Activated CD8-positive, alpha-beta T cell treated with anti-CD3 and anti-CD28 coated beads for 36 hours (primary cell): ENCODE measurements at regions not wholly inside any gene's neighbourhood (a gene's known extent, or its start where the extent isn't known, plus 50 kb on each side); places are given as distances from the start of the nearest gene placed in this dataset.

Experiments used
- ATAC-seq: fragments of 200-7000 bp; cut with Tn5 transposase; one replicate; pipeline ENCODE4 v1.10.0; 2021; ENCODE audit warnings: mild to moderate bottlenecking, moderate library complexity
- CTCF ChIA-PET: fragments of 350-600 bp; sonication (Branson Sonifier 250); formaldehyde crosslinking; loops from one replicate; lab custom pipeline; 2021; ENCODE audit warnings: antibody characterized with exemption; lab: Charles Lee
- POLR2A ChIA-PET: fragments of 350-600 bp; sonication (Branson Sonifier 250); formaldehyde crosslinking; loops from one replicate; lab custom pipeline; 2021; ENCODE audit warnings: antibody characterized with exemption; lab: Charles Lee
- DNase-seq: peaks from one replicate; pipeline ENCODE4 v3.0.0-alpha.2; 2020
- H3K27ac Mint-ChIP-seq: one replicate; pipeline ENCODE4 v1.8.0; 2021; ENCODE audit warnings: mild to moderate bottlenecking, mixed read lengths
- H3K27me3 Mint-ChIP-seq: one replicate; pipeline ENCODE4 v1.8.0; 2021; ENCODE audit warnings: mixed read lengths
- H3K36me3 Mint-ChIP-seq: one replicate; pipeline ENCODE4 v1.8.0; 2021; ENCODE audit warnings: low read depth, mixed read lengths
- H3K4me1 Mint-ChIP-seq: one replicate; pipeline ENCODE4 v1.8.0; 2021; ENCODE audit warnings: low read depth, mixed read lengths
- H3K4me3 Mint-ChIP-seq: one replicate; pipeline ENCODE4 v1.8.0; 2021; ENCODE audit warnings: mild to moderate bottlenecking, moderate library complexity, mixed read lengths
- H3K9me3 Mint-ChIP-seq: one replicate; pipeline ENCODE4 v1.8.0; 2021; ENCODE audit warnings: mixed read lengths
- CTCF ChIP-seq: fragments of 200-600 bp; IDR thresholded peaks from one replicate; pipeline ENCODE4 v1.8.0; 2022; ENCODE audit warnings: antibody characterized with exemption, mild to moderate bottlenecking
- intact Hi-C: fragments of 100-400 bp; cut with micrococcal nuclease; formaldehyde crosslinking; loops from one replicate; pipeline ENCODE4 v1.10.0; 2022

GRCh38 chrY:21073079-21073478 lies 317.2 kb downstream of the RPS4Y2 start:
- no peaks in the 10 kb centered on the region for H3K9me3 Mint-ChIP-seq
- H3K27me3 Mint-ChIP-seq = no peaks in the 10 kb centered on the region
- ChIA-PET POLR2A (no interaction called here), CTCF (no interaction called here)
- DNase-seq (no peak), ATAC-seq (no peak)
- TF ChIP-seq CTCF = no peak
- H3K36me3 Mint-ChIP-seq = no peaks in the 10 kb centered on the region
- intact Hi-C loops = loop anchor here (10.0 kb wide), 1 partner anchor 62 kb away; no protein-coding TSS in a partner anchor
- H3K4me1 Mint-ChIP-seq = no peaks in the 10 kb centered on the region
- no peak overlapping the region for H3K4me3 Mint-ChIP-seq
- no peak overlapping the region for H3K27ac Mint-ChIP-seq

DNA sequence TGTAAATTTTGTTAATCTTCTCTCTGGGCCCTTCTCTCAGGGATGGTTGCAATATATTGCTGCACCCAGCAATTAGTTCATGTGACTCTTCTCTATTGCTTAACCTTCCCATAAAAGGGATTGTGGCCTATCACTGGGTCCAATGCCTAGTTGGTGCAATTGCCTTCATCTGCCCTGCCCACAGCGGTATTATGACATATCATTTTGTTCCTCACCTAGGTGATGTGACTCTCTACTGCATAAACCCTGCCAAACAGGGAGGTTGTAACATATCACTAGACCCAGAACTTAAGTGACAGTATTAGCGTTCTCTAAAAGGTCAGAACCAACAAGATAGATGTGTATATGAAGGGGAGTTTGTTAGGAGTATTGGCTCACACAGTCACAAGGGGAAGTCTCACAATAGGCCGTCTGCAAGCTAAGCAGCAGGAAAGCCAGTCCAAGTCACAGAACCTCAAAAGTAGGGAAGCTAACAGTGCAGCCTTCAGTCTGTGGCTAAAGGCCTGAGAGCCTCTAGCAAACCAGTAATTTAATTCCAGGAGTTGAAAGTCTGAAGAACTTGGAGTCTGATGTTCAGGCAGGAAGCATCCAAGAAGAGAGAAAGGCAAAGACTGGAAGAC lies 317.8 kb downstream of the RPS4Y2 start:
- ChIA-PET CTCF (no interaction called here), POLR2A (no interaction called here)
- Mint-ChIP-seq H3K36me3 (no peaks in the 10 kb centered on the region), H3K9me3 (no peaks in the 10 kb centered on the region), H3K4me3 (no peak overlapping the region), H3K4me1 (no peaks in the 10 kb centered on the region), H3K27ac (no peak overlapping the region), H3K27me3 (no peaks in the 10 kb centered on the region)
- no peak for ATAC-seq
- no peak for TF ChIP-seq CTCF
- no peak for DNase-seq
- intact Hi-C loops = loop anchor here (10.0 kb wide), 1 partner anchor 61 kb away; no protein-coding TSS in a partner anchor

DNA sequence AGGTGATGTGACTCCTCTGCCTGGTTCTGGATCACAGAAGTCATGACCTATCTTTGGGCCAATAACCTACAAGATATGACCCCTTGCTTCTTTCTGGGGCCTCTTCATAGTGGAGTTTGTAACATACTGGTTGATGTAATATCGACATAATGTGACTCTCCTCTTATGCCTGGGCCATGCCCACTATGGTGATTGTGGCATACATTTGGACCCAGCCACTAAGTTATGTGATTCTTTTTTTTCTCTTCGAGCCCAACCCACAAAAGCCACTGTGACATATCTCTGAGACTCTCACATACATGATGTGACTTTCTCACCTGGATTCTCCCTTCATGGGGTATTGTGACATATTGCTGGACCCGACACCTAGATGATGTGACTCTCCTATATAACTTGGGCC lies 319.8 kb downstream of the RPS4Y2 start:
- H3K4me3 Mint-ChIP-seq = no peak overlapping the region
- no peak for TF ChIP-seq CTCF
- ChIA-PET POLR2A (no interaction called here), CTCF (no interaction called here)
- no peak overlapping the region for H3K27ac Mint-ChIP-seq
- no peaks in the 10 kb centered on the region for H3K27me3 Mint-ChIP-seq
- DNase-seq = no peak
- no peaks in the 10 kb centered on the region for H3K4me1 Mint-ChIP-seq
- ATAC-seq = no peak
- intact Hi-C loops = loop anchor here (10.0 kb wide), 1 partner anchor 59 kb away; no protein-coding TSS in a partner anchor
- H3K36me3 Mint-ChIP-seq = no peaks in the 10 kb centered on the region
- H3K9me3 Mint-ChIP-seq = no peaks in the 10 kb centered on the region

- no peak for TF ChIP-seq CTCF
- H3K4me3 Mint-ChIP-seq = no peak overlapping the region
- H3K4me1 Mint-ChIP-seq = peaks cover 2% of the 10 kb centered on the region
- no peaks in the 10 kb centered on the region for H3K9me3 Mint-ChIP-seq
- ChIA-PET POLR2A (no interaction called here), CTCF (no interaction called here)
- no peak overlapping the region for H3K27ac Mint-ChIP-seq
- no peaks in the 10 kb centered on the region for H3K27me3 Mint-ChIP-seq
- no peak for ATAC-seq
- no peak for DNase-seq
- no peaks in the 10 kb centered on the region for H3K36me3 Mint-ChIP-seq
- intact Hi-C loops = loop anchor here (10.0 kb wide), 1 partner anchor 55 kb away; no protein-coding TSS in a partner anchor
Observed at GRCh38 chrY:21079670-21080069, 323.8 kb downstream of the RPS4Y2 start.

- Mint-ChIP-seq H3K9me3 (peaks cover 1% of the 10 kb centered on the region), H3K27ac (peak overlapping the region; percentile 38), H3K27me3 (no peaks in the 10 kb centered on the region), H3K36me3 (no peaks in the 10 kb centered on the region), H3K4me3 (no peak overlapping the region), H3K4me1 (peaks cover 2% of the 10 kb centered on the region)
- POLR2A ChIA-PET = no interaction called here
- DNase-seq (no peak), ATAC-seq (peak; percentile 66)
- intact Hi-C loops = no loop called here
- TF ChIP-seq CTCF = no peak
- CTCF ChIA-PET = no interaction called here
Observed at GRCh38 chrY:21081640-21082611, 326.0 kb downstream of the RPS4Y2 start.
